Hindlimb muscle (tissue), 1 donor: ENCODE measurements at regions not wholly inside any gene's neighbourhood (a gene's known extent, or its start where the extent isn't known, plus 50 kb on each side); places are given as distances from the start of the nearest gene placed in this dataset.

Experiments used
- DNase-seq: peaks from one replicate; pipeline ENCODE4 v3.0.0-alpha.2; 2013

DNA sequence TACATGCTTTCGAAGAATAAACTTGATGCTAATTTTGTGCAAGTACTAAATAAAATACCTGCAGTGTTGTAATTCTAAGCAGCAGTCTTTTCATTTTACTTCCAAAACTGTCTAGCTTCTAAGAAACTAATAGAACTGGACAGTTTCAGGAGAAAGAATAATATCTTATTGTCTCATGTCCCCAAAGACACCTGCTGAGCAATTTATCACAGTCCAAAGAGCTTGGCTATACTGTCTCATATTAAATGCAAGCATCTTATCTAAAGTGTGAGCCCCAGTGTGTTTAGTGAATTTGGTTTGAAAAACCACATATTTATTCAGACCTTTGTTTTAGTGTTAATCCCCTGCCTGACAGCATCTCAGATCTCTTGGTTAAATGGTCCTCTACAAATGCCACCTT, 374.3 kb downstream of the TMX3 start:
- no peak for DNase-seq

- DNase-seq = no peak
Measured at GRCh38 chr18:68330658-68331057, 384.2 kb downstream of the TMX3 start.

DNA sequence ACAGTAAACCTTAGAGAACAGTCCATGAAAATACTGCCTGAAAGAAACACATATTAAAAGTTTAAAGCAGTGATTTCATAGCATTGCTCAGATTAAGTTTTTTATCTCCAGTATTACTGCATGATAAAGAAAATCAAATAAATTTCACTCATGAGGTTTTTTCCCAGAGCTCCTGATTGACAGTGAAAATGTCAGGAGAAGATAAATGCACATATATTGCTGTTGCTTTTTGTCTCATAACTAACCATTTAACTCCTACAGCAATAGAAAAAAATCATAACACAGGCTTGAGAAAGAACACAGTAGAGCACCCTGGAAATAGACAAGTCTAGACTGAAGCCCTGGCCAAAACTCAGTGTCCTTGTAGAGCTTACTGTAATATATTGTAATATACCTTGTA, 391.0 kb downstream of the TMX3 start:
- DNase-seq = no peak

DNA sequence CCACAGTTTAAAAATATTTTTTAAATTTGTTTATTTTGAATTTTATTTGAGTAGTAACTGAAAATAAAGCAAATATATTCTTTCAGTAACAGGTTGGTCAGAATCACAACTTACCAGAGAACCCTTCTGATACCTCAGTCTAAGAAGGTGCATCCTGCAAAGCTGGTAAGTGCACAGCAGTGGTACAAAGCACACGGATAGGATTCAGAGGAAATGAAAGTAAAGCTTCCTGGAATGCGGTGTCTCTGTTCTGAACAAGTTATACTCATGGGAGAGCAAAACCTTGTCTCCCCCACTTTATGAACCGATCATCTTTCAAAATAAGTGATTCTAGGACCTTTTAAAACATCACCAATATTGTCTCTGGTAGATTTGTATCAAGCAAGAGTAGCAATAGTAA, 398.3 kb downstream of the TMX3 start:
- no peak for DNase-seq

- no peak for DNase-seq
Measured at GRCh38 chr18:68314403-68314802, 400.5 kb downstream of the TMX3 start.

GRCh38 chr18:68301441-68301840, 413.5 kb downstream of the TMX3 start:
- no peak for DNase-seq

DNA sequence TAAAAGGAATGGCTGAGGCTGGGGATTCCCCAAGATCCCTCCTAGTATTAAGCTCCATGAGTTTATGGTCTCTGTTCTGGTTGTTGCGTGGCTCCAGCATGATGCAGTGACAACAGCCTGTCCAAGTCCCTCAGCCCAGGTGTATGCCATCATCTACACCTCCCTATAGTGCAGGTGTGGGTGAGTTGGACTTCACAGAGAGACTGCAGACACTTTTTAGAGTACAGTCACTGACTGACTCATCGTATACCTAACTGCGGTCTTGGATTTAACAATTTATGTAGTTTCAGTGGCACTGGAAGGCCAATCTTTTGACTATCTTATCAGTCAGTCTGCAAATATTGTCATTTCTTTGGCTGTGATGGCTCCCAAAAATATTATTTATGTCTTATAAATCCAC, 415.0 kb downstream of the TMX3 start:
- no peak for DNase-seq

DNA sequence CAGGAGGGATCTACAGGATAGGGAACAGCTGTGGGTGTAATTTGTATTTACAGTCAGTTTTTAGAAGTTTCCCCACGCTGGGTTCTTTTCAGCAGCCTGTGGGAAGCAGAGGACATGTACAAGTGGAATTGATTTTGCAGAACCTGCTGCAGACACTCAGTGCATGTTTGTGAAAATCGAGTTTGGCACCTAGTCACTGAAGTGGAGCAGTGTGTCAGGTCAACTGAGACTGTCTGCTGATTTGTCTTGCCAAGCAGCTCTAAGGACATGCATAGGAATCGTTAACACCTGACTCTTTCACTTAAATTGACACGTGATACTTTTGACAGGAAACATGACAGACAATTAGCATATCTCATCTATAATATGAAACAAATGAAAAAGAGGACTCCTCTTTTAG, 416.6 kb downstream of the TMX3 start:
- peak; percentile 26 for DNase-seq

DNA sequence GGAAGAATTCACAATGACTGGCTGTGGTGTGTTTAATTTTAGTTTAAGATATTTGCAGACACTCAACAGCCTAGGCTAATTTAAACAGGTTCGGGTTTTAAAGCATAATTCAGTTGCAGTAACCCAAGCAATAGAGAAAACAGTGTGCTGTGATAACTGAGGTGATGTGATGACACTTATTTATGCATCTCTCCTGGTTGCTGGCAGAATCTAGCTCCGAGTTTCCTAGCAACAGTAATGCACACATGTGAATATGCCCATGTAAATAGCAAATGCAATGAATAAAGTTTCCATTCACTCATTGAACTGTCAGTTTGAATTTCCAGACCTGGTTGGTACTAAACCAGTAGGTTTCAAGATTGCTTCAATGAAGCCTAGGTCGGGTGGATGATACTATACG, 426.5 kb downstream of the TMX3 start:
- no peak for DNase-seq

GRCh38 chr18:68284236-68284780, 430.6 kb downstream of the TMX3 start:
- no peak for DNase-seq

DNA sequence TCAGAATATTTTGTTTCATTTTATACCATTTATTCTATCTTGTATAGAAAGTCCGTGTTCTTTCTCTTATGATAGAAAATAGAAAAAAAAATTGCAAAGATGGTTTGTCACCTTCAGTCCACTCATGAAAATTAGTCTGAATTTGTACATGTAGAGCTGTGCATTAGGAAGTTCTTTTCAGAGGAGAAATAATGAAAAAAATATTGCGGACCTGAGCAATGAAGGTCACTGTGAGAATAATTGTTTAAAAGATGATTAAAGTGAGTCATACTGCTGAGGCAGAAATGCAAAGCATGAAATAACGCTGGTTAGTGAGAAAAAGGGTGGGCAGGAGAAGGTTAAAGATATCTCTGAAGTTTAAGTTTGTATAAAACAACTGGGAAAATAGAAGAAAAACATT, 431.1 kb downstream of the TMX3 start:
- DNase-seq = no peak

DNA sequence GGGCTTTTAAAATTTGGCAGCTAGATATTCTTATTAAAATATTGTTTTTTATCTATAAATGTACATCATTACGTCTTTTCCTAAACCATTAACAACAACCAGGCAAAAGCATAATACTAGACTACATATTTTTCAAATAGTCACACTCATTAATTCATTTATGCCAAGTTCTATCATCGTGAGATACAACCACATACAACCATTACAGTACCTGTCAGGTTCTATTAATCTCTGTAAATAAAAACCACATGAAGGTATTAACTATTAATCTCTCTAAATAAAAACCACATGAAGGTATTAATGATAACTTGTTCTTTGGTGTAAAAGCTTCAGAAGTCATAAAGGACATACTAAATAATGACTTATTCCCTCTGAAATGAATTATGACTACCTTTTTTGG, 432.7 kb downstream of the TMX3 start:
- DNase-seq = no peak

- no peak for DNase-seq
Measured at GRCh38 chr18:68275616-68276015, 439.3 kb downstream of the TMX3 start.

- DNase-seq = no peak
Measured at GRCh38 chr18:68270017-68270416, 444.9 kb downstream of the TMX3 start.

- DNase-seq = no peak
Measured at GRCh38 chr18:68267583-68267982, 447.3 kb downstream of the TMX3 start.

DNA sequence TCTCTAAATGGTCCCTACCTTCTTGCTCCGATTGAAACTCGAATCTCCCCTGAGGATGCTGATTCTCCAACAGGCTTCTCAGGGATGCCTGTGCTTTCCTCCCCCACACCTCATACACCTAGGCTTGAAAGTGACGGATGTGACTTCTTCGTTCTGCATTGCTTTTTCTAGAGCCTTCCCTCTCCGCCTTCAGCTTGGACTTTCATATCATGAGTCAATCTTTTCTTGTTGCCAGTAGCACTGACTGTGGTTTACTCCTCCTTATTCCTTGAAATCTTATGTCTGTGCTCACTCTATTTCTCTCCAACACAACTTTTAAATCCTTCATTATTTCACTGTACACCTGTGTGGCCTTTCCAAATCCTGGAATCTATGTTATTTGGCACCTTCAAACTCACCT, 451.4 kb downstream of the TMX3 start:
- no peak for DNase-seq

DNA sequence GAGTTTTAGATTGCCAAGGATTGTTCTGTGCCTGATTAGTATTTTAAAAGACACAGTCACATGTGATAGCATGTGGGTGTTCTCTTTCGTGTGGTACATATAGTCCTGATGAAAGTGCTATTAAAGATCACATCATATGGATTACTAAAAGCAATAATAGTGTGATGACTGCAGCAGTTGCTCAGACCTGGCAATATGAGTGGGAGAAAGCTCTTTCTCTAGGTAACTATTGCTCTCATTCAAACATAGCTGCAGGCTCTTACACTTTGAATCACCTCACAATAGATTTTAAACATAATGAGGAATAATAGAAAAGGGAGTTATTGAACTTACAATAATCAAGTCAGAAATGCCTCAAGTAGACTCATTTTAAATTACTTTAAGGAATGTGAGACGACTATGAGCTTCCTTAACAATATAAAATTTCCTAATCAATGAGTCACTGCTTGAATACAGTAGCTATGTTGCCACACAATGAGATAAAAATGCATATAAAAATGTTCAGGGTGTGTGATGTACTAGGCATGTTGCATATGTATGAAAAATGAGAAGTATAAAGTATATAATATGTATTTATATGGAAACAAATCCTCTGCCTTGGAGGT, 452.1 kb downstream of the TMX3 start:
- no peak for DNase-seq

DNA sequence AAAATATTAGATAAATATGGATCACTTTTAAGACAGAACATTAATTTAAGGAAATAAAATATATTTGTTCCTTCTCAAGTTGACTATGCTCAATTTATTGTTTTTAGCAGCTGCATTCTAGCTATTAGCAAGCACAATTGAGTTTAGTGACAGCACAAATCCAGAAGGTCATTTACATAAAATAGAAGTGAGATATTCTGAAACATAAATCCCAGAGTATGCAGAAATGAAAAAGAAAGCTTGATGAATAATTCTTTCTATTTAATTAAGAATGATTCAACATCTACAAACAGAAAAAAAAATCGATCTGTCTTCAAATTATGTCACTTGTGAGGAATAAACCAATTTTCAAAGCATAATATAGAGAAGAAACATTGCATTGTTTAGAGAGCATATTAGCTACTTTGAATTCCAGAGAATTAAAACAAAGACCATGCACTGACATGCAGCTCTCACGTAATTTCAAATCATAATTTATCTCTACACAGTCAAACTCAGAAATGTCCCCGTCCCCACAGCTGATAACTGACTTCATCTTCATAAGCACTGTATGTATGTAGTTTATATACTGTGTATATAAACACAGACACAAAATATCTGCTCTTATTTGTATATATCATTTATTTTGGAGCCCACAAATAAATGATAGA, 458.4 kb downstream of the TMX3 start:
- no peak for DNase-seq

- DNase-seq = no peak
Measured at GRCh38 chr18:68244786-68245185, 470.1 kb downstream of the TMX3 start.

DNA sequence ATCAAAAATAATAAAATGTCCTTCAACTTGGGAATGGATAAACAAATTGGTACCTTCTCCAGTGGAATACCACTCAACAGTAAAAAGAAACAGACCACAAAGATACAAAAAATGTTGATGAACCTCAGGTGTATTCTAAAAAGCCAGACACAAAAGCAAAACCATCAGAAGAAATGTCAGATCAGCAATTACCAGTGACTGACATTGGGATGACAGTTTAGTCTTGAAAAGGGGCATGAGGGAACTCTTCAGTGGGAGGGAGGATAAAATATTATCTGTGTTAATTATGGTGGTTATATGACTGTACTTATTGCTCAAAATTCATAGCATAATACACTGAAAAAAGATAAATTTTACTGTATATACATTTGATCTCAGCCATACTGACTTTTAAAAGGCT, 473.0 kb downstream of the TMX3 start:
- DNase-seq = no peak

DNA sequence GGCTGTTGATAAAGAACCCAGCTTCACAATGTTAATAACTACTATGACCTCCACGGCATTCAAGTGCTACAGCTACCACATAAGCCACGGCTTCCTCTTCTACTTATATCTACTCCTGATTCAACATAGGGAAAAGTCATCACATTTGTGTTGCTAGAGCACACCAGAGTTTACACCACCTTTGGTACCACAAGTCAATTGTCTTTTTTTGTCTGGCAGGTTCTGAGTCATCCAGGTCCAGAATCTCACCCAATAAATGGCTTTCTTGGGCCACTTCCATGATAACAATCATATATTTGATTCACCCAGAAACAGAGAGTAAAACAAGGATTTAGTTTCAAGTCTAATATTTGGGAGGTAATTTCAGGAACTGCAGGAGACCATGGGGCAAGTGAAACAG, 480.2 kb downstream of the TMX3 start:
- DNase-seq = no peak

GRCh38 chr18:68234131-68234530, 480.8 kb downstream of the TMX3 start:
- no peak for DNase-seq

DNA sequence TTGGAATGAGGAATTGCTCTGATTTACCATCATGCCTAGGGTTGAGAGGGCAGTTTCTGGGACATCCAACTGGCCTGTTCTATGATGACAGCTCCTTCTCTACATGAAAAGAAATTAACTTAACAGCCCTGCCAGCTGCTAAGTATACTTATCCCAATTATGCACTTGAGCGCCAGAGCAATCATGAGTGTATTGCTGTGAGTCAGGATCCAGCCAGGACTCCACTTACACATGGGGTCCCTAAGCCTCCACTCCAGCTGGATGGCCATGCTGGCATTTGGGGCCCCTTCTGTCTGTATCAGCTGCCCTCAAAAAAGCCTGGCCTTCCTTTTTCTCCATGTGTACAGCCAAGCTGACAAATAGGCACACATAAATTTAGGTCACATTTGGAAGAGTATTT, 481.9 kb downstream of the TMX3 start:
- DNase-seq = no peak

- DNase-seq = no peak
Measured at GRCh38 chr18:68229351-68229750, 485.6 kb downstream of the TMX3 start.
